LoVo (cell line): ENCODE measurements at regions not wholly inside any gene's neighbourhood (a gene's known extent, or its start where the extent isn't known, plus 50 kb on each side); places are given as distances from the start of the nearest gene placed in this dataset.

Experiments used
- DNase-seq: peaks from one replicate; pipeline ENCODE4 v3.0.0-alpha.2; 2016; ENCODE audit warnings: low spot score

GRCh38 chr1:209265301-209265700 lies 318.2 kb upstream of the CAMK1G start:
- no peak for DNase-seq

GRCh38 chr1:209266590-209267205 lies 316.8 kb upstream of the CAMK1G start:
- no peak for DNase-seq

GRCh38 chr1:209267968-209268367 lies 315.5 kb upstream of the CAMK1G start:
- DNase-seq = no peak

- no peak for DNase-seq
Measured at GRCh38 chr1:209268479-209268878, 315.0 kb upstream of the CAMK1G start.

GRCh38 chr1:209276321-209276720 lies 307.2 kb upstream of the CAMK1G start:
- DNase-seq = no peak

GRCh38 chr1:209277662-209278061 lies 305.9 kb upstream of the CAMK1G start:
- no peak for DNase-seq

- no peak for DNase-seq
Measured at GRCh38 chr1:209291715-209292114, 291.8 kb upstream of the CAMK1G start.

- no peak for DNase-seq
Measured at GRCh38 chr1:209302779-209303568, 280.5 kb upstream of the CAMK1G start.

GRCh38 chr1:209304166-209304565 lies 279.3 kb upstream of the CAMK1G start:
- DNase-seq = no peak

GRCh38 chr1:209305221-209305954 lies 278.1 kb upstream of the CAMK1G start:
- no peak for DNase-seq

GRCh38 chr1:209307846-209308245 lies 275.7 kb upstream of the CAMK1G start:
- no peak for DNase-seq

GRCh38 chr1:209309198-209309597 lies 274.3 kb upstream of the CAMK1G start:
- no peak for DNase-seq

- no peak for DNase-seq
Measured at GRCh38 chr1:209311770-209312169, 271.7 kb upstream of the CAMK1G start.

- no peak for DNase-seq
Measured at GRCh38 chr1:209316929-209317328, 266.6 kb upstream of the CAMK1G start.

GRCh38 chr1:209318181-209319056 lies 265.1 kb upstream of the CAMK1G start:
- DNase-seq = no peak

- no peak for DNase-seq
Measured at GRCh38 chr1:209319057-209319432, 264.5 kb upstream of the CAMK1G start.

GRCh38 chr1:209319549-209319948 lies 264.0 kb upstream of the CAMK1G start:
- DNase-seq = no peak

GRCh38 chr1:209323743-209324142 lies 259.8 kb upstream of the CAMK1G start:
- DNase-seq = no peak

GRCh38 chr1:209324901-209325871 lies 258.3 kb upstream of the CAMK1G start:
- no peak for DNase-seq

- no peak for DNase-seq
Measured at GRCh38 chr1:209326076-209326475, 257.4 kb upstream of the CAMK1G start.

- no peak for DNase-seq
Measured at GRCh38 chr1:209326831-209327230, 256.7 kb upstream of the CAMK1G start.
